Mammary epithelial cell (primary cell): ENCODE measurements at regions not wholly inside any gene's neighbourhood (a gene's known extent, or its start where the extent isn't known, plus 50 kb on each side); places are given as distances from the start of the nearest gene placed in this dataset.

Experiments
- CTCF ChIP-seq, 2 donors: IDR thresholded peaks in 1 of 2; conservative IDR thresholded peaks in 1 of 2; 2 replicates each; pipeline ENCODE4 v1.5.1; 2011 to 2012; ENCODE audit warnings: inconsistent platforms in 2 of 2, low read length in 2 of 2, mild to moderate bottlenecking in 2 of 2, control low read depth in 1 of 2, low read depth in 1 of 2; ENCODE audit not compliant: insufficient read depth in 1 of 2; ENCODE audit errors: extremely low read depth in 1 of 2
- EZH2 ChIP-seq: IDR thresholded peaks from 2 replicates; pipeline ENCODE4 v1.6.1; 2012; ENCODE audit warnings: low read length, inconsistent platforms, borderline replicate concordance

DNA sequence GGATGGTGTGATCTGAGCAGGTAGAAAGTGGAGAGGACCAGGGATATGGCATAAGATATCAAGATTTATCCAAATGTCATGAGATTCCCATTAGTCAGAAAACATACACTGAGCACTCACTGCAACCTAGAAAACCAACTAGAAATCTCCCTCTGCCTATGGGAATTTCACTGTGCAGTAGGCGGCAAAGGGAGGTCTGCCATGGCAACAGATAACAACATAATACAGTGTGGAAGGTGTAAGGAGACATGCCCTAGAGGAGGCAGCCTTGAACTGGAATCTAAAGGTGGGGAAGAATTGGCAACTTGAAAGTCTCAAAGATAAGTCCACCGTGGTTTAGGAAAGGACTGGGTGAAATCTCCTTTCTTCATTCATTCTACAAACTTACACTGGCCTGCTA lies 238.4 kb downstream of the ATG4C start:
- TF ChIP-seq CTCF (conservative IDR thresholded peaks at IDR 0.05 in 1 of 2, IDR thresholded peaks at IDR 0.05 in 1 of 2; ENCODE audit: extremely low read depth in 1 of 2, insufficient read depth in 1 of 2, low read depth in 1 of 2, low read length in 2 of 2): no peak
- TF ChIP-seq EZH2: no peak
